ENCODE measurements at regions not wholly inside any gene's neighbourhood (a gene's known extent, or its start where the extent isn't known, plus 50 kb on each side); places are given as distances from the start of the nearest gene placed in this dataset.

GRCh38 chr3:36147934-36148558 lies 232.3 kb upstream of the STAC start:
- in situ Hi-C loops (cut with HindIII; ENCODE audit: low pct_ligation_motif_present, low sequenced_read_pairs): no loop called here
- Histone ChIP-seq H3K4me3 (ENCODE audit: low read depth, low read length) (no peak overlapping the region), H3K27me3 (replicated peaks) (no peaks in the 10 kb centered on the region), H3K27ac (no peak overlapping the region), H3K36me3 (replicated peaks) (no peaks in the 10 kb centered on the region)
- TF ChIP-seq CTCF (IDR thresholded peaks at IDR 0.05; ENCODE audit: low read depth, low read length, missing control alignments): no peak
- no peak for DNase-seq

- TF ChIP-seq CTCF (IDR thresholded peaks at IDR 0.05; ENCODE audit: low read depth, low read length, missing control alignments): no peak
- Histone ChIP-seq H3K27me3 (replicated peaks) (no peaks in the 10 kb centered on the region), H3K27ac (no peak overlapping the region), H3K36me3 (replicated peaks) (no peaks in the 10 kb centered on the region), H3K4me3 (ENCODE audit: low read depth, low read length) (no peak overlapping the region)
- no peak for DNase-seq
- in situ Hi-C loops (cut with HindIII; ENCODE audit: low pct_ligation_motif_present, low sequenced_read_pairs): no loop called here
Observed at GRCh38 chr3:36149447-36149865, 230.8 kb upstream of the STAC start.

GRCh38 chr3:36155515-36155914 lies 224.8 kb upstream of the STAC start:
- in situ Hi-C loops (cut with HindIII; ENCODE audit: low pct_ligation_motif_present, low sequenced_read_pairs): no loop called here
- Histone ChIP-seq H3K27ac (no peak overlapping the region), H3K36me3 (replicated peaks) (no peaks in the 10 kb centered on the region), H3K27me3 (replicated peaks) (no peaks in the 10 kb centered on the region), H3K4me3 (ENCODE audit: low read depth, low read length) (no peak overlapping the region)
- DNase-seq: no peak
- TF ChIP-seq CTCF (IDR thresholded peaks at IDR 0.05; ENCODE audit: low read depth, low read length, missing control alignments): no peak

- Histone ChIP-seq H3K36me3 (replicated peaks) (no peaks in the 10 kb centered on the region), H3K27me3 (replicated peaks) (no peaks in the 10 kb centered on the region), H3K4me3 (ENCODE audit: low read depth, low read length) (no peak overlapping the region), H3K27ac (no peak overlapping the region)
- in situ Hi-C loops (cut with HindIII; ENCODE audit: low pct_ligation_motif_present, low sequenced_read_pairs): no loop called here
- no peak for DNase-seq
- no peak for TF ChIP-seq CTCF (IDR thresholded peaks at IDR 0.05; ENCODE audit: low read depth, low read length, missing control alignments)
Observed at GRCh38 chr3:36164400-36164799, 215.9 kb upstream of the STAC start.

GRCh38 chr3:36165509-36166290 lies 214.6 kb upstream of the STAC start:
- Histone ChIP-seq H3K4me3 (ENCODE audit: low read depth, low read length) (no peak overlapping the region), H3K27me3 (replicated peaks) (no peaks in the 10 kb centered on the region), H3K27ac (no peak overlapping the region), H3K36me3 (replicated peaks) (no peaks in the 10 kb centered on the region)
- no peak for DNase-seq
- in situ Hi-C loops (cut with HindIII; ENCODE audit: low pct_ligation_motif_present, low sequenced_read_pairs): no loop called here
- TF ChIP-seq CTCF (IDR thresholded peaks at IDR 0.05; ENCODE audit: low read depth, low read length, missing control alignments): no peak

Data from brain microvascular endothelial cell (primary cell).